ENCODE measurements at regions not wholly inside any gene's neighbourhood (a gene's known extent, or its start where the extent isn't known, plus 50 kb on each side); places are given as distances from the start of the nearest gene placed in this dataset.

DNA sequence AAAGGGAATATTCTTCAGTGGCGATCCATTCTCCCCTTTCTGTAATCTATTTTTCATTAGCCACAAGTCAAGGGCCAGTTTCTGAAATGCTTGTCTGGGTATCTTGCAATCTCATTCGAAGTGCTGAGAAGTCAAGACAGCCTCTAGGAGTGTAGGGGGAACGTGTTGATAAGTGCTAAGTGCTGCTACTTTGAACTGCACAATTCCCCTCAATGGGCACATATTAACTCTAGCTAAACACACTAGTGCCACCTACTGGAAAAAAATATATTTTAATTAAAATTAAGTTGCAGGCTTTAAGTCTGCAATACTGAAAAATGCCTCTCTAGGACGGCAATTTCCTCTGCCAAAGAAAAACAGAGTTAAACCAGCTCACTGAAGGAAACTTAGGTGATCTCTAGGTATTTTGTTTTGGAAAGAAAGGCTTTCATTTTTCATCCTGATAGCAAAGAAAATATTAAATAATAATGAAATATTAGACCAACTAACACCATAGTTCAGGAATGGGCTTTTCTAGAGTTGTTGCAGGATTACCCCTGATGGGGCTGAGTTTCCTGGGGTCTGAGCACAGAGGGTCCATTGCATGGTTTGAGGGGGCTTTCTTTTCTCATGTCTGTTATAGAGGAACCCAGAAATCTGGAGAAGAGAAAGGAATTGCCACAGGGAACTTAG lies 181.9 kb upstream of the KBTBD8 start:
- no CpG with 5 or more reads among the region's 4 CpGs for WGBS (ENCODE audit: insufficient coverage)
- DNase-seq = peak; percentile 74

GRCh38 chr3:66817951-66818557 lies 180.1 kb upstream of the KBTBD8 start:
- Histone ChIP-seq H3K36me3 (ENCODE audit: control insufficient read depth, insufficient read depth, low read length) (no peaks in the 10 kb centered on the region), H3K27me3 (ENCODE audit: control insufficient read depth, insufficient read depth, low read length) (no peaks in the 10 kb centered on the region), H3K4me1 (ENCODE audit: control insufficient read depth, insufficient read depth, low read length) (no peaks in the 10 kb centered on the region), H3K9me3 (replicated peaks; ENCODE audit: control insufficient read depth, low read depth, low read length) (no peaks in the 10 kb centered on the region), H3K27ac (ENCODE audit: low read length) (no peak overlapping the region), H3K4me3 (ENCODE audit: low read length) (no peak overlapping the region)
- DNase-seq = no peak
- 65% methylated on average over 6 of the region's 10 CpGs for WGBS (ENCODE audit: insufficient coverage)

More for the DNA sequence above, 181.9 kb upstream of the KBTBD8 start:
- Histone ChIP-seq H3K9me3 (replicated peaks; ENCODE audit: control insufficient read depth, low read depth, low read length) (no peaks in the 10 kb centered on the region), H3K36me3 (ENCODE audit: control insufficient read depth, insufficient read depth, low read length) (no peaks in the 10 kb centered on the region), H3K27me3 (ENCODE audit: control insufficient read depth, insufficient read depth, low read length) (no peaks in the 10 kb centered on the region), H3K27ac (ENCODE audit: low read length) (no peak overlapping the region), H3K4me3 (ENCODE audit: low read length) (no peak overlapping the region), H3K4me1 (ENCODE audit: control insufficient read depth, insufficient read depth, low read length) (no peaks in the 10 kb centered on the region)

- Histone ChIP-seq H3K4me1 (ENCODE audit: control insufficient read depth, insufficient read depth, low read length) (no peaks in the 10 kb centered on the region), H3K27me3 (ENCODE audit: control insufficient read depth, insufficient read depth, low read length) (no peaks in the 10 kb centered on the region), H3K27ac (ENCODE audit: low read length) (no peak overlapping the region), H3K9me3 (replicated peaks; ENCODE audit: control insufficient read depth, low read depth, low read length) (no peaks in the 10 kb centered on the region), H3K36me3 (ENCODE audit: control insufficient read depth, insufficient read depth, low read length) (no peaks in the 10 kb centered on the region), H3K4me3 (ENCODE audit: low read length) (no peak overlapping the region)
- no peak for DNase-seq
- 63% methylated on average over 2 of the region's 3 CpGs for WGBS (ENCODE audit: insufficient coverage)
Measured at GRCh38 chr3:66819993-66820501, 178.1 kb upstream of the KBTBD8 start.

DNA sequence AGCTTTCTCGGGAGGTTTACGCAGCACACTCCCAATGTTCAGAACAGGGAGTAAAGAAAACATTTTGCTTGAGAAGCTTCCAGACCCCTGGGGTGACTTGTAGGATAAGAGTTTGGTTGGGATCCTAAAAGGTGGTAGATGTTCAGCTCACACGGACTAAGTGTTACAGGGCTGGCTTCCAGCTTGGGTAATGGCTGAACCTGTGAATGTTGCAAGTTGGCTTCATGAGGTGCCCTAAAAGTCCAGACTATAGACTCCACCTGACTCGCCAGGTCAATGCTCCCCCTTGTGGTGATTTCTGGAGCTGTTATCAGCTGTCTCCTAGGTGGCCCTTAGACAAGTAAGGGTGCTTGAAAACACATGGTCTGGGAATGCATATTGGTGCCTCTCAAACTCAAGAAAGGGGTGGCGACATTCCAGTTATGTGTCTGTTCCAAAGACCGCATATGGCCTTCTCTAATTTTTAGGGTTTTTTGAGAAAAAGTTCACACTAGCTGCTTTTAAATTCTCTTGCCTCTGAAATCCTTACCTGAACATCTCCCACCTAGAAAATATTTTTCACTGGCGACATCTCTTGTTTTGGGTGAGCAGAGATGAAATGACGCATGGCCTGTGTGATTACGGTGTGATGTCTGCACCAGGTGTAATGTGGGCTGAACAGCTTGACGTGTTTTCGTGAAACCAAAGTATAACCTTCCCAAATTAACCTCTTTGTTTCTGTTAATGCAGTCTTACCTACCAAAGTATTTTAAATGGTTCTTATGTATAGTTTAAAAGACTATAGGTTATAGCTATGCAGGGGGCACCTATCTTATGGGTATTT lies 175.7 kb upstream of the KBTBD8 start:
- peak; percentile 54 for DNase-seq

DNA sequence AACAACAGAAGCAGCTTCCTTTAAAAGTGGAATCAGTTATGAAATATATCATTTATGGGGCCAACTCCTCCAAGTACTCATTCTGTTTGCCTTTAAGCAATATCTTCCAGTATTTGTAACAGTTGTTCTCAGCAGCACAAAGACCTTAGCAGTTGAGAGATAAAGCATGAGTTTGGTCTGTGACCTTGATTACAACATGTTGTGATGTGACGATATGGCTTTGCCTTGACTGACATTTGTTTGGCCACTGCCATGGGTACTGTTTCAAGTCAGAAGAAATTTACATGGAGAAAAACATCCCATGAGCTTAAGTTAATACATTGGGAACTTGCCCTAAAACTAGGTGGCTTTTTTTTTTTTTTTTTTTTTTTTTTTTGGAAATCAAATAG lies 175.1 kb upstream of the KBTBD8 start:
- H3K4me1 ChIP-seq (ENCODE audit: control insufficient read depth, insufficient read depth, low read length) = no peaks in the 10 kb centered on the region
- H3K27me3 ChIP-seq (ENCODE audit: control insufficient read depth, insufficient read depth, low read length) = no peaks in the 10 kb centered on the region
- H3K9me3 ChIP-seq (replicated peaks; ENCODE audit: control insufficient read depth, low read depth, low read length) = no peaks in the 10 kb centered on the region
- 100% methylated on average over 1 of the region's 1 CpG for WGBS (ENCODE audit: insufficient coverage)
- H3K4me3 ChIP-seq (ENCODE audit: low read length) = no peak overlapping the region
- DNase-seq = no peak
- no peaks in the 10 kb centered on the region for H3K36me3 ChIP-seq (ENCODE audit: control insufficient read depth, insufficient read depth, low read length)
- H3K27ac ChIP-seq (ENCODE audit: low read length) = no peak overlapping the region

More for the DNA sequence above, 175.7 kb upstream of the KBTBD8 start:
- H3K36me3 ChIP-seq (ENCODE audit: control insufficient read depth, insufficient read depth, low read length) = no peaks in the 10 kb centered on the region
- no peaks in the 10 kb centered on the region for H3K27me3 ChIP-seq (ENCODE audit: control insufficient read depth, insufficient read depth, low read length)
- 62% methylated on average over 3 of the region's 11 CpGs for WGBS (ENCODE audit: insufficient coverage)
- no peak overlapping the region for H3K27ac ChIP-seq (ENCODE audit: low read length)
- H3K9me3 ChIP-seq (replicated peaks; ENCODE audit: control insufficient read depth, low read depth, low read length) = no peaks in the 10 kb centered on the region
- H3K4me1 ChIP-seq (ENCODE audit: control insufficient read depth, insufficient read depth, low read length) = no peaks in the 10 kb centered on the region
- no peak overlapping the region for H3K4me3 ChIP-seq (ENCODE audit: low read length)

DNA sequence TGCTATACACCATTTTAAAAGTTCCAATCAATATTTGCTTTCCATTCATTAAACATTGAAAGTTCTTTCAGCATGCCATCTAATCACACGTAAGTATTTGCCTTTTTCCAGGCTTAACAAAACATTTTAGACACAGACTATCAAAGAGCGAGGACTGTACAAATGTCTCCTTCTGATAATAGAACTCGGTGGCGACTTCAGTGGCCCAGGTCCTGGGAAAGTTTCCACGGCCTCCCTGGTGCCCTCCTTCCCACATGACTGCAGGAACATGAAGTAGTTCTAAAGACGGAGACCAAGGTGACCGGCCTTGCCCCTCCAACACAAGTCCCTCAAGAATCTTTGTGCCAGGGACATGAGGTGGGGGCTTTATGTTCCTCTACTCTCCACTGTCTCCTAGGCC lies 174.6 kb upstream of the KBTBD8 start:
- no peak for DNase-seq
- Histone ChIP-seq H3K4me3 (ENCODE audit: low read length) (no peak overlapping the region), H3K4me1 (ENCODE audit: control insufficient read depth, insufficient read depth, low read length) (no peaks in the 10 kb centered on the region), H3K27me3 (ENCODE audit: control insufficient read depth, insufficient read depth, low read length) (no peaks in the 10 kb centered on the region), H3K27ac (ENCODE audit: low read length) (no peak overlapping the region), H3K36me3 (ENCODE audit: control insufficient read depth, insufficient read depth, low read length) (no peaks in the 10 kb centered on the region), H3K9me3 (replicated peaks; ENCODE audit: control insufficient read depth, low read depth, low read length) (no peaks in the 10 kb centered on the region)
- WGBS (ENCODE audit: insufficient coverage) = 98% methylated on average over 5 of the region's 7 CpGs

GRCh38 chr3:66825375-66825774 lies 172.7 kb upstream of the KBTBD8 start:
- Histone ChIP-seq H3K4me3 (ENCODE audit: low read length) (no peak overlapping the region), H3K27ac (ENCODE audit: low read length) (no peak overlapping the region), H3K4me1 (ENCODE audit: control insufficient read depth, insufficient read depth, low read length) (no peaks in the 10 kb centered on the region), H3K36me3 (ENCODE audit: control insufficient read depth, insufficient read depth, low read length) (no peaks in the 10 kb centered on the region), H3K27me3 (ENCODE audit: control insufficient read depth, insufficient read depth, low read length) (no peaks in the 10 kb centered on the region), H3K9me3 (replicated peaks; ENCODE audit: control insufficient read depth, low read depth, low read length) (no peaks in the 10 kb centered on the region)
- WGBS (ENCODE audit: insufficient coverage) = 86% methylated on average over 4 of the region's 4 CpGs
- DNase-seq = no peak

- DNase-seq = no peak
- H3K36me3 ChIP-seq (ENCODE audit: control insufficient read depth, insufficient read depth, low read length) = no peaks in the 10 kb centered on the region
- H3K9me3 ChIP-seq (replicated peaks; ENCODE audit: control insufficient read depth, low read depth, low read length) = no peaks in the 10 kb centered on the region
- no peak overlapping the region for H3K27ac ChIP-seq (ENCODE audit: low read length)
- no peak overlapping the region for H3K4me3 ChIP-seq (ENCODE audit: low read length)
- WGBS (ENCODE audit: insufficient coverage) = 100% methylated on average over 3 of the region's 6 CpGs
- no peaks in the 10 kb centered on the region for H3K27me3 ChIP-seq (ENCODE audit: control insufficient read depth, insufficient read depth, low read length)
- no peaks in the 10 kb centered on the region for H3K4me1 ChIP-seq (ENCODE audit: control insufficient read depth, insufficient read depth, low read length)
Measured at GRCh38 chr3:66827726-66828125, 170.4 kb upstream of the KBTBD8 start.

DNA sequence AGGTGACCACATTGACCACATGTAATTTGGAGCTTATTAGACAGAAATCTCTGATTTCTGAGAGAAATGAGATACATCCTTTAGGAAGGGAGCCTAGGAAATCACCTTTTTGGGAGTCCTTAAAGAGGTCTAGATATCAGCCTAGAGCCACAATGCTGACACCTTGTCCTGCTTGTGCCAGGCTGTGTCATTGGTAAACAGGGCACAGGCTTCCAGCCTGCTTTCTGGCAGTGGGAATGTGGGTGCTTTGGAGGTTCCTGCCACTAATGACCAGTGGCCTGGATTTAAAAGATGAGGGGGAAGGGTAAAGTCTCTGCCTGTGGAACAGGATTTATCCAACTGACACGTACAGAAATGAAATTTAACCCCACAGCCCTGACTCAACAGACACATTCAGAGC lies 169.8 kb upstream of the KBTBD8 start:
- Histone ChIP-seq H3K4me1 (ENCODE audit: control insufficient read depth, insufficient read depth, low read length) (no peaks in the 10 kb centered on the region), H3K27ac (ENCODE audit: low read length) (no peak overlapping the region), H3K36me3 (ENCODE audit: control insufficient read depth, insufficient read depth, low read length) (no peaks in the 10 kb centered on the region), H3K27me3 (ENCODE audit: control insufficient read depth, insufficient read depth, low read length) (no peaks in the 10 kb centered on the region), H3K9me3 (replicated peaks; ENCODE audit: control insufficient read depth, low read depth, low read length) (no peaks in the 10 kb centered on the region), H3K4me3 (ENCODE audit: low read length) (no peak overlapping the region)
- no CpG with 5 or more reads among the region's 1 CpG for WGBS (ENCODE audit: insufficient coverage)
- no peak for DNase-seq

GRCh38 chr3:66830301-66830700 lies 167.8 kb upstream of the KBTBD8 start:
- no peaks in the 10 kb centered on the region for H3K36me3 ChIP-seq (ENCODE audit: control insufficient read depth, insufficient read depth, low read length)
- 53% methylated on average over 3 of the region's 3 CpGs for WGBS (ENCODE audit: insufficient coverage)

More at GRCh38 chr3:66830301-66830700, 167.8 kb upstream of the KBTBD8 start:
- no peak overlapping the region for H3K4me3 ChIP-seq (ENCODE audit: low read length)
- H3K27ac ChIP-seq (ENCODE audit: low read length) = no peak overlapping the region
- no peaks in the 10 kb centered on the region for H3K9me3 ChIP-seq (replicated peaks; ENCODE audit: control insufficient read depth, low read depth, low read length)
- no peaks in the 10 kb centered on the region for H3K27me3 ChIP-seq (ENCODE audit: control insufficient read depth, insufficient read depth, low read length)
- no peak for DNase-seq
- H3K4me1 ChIP-seq (ENCODE audit: control insufficient read depth, insufficient read depth, low read length) = no peaks in the 10 kb centered on the region

Measured in muscle of leg (tissue), 3 donors.